B cell (primary cell): ENCODE measurements at regions not wholly inside any gene's neighbourhood (a gene's known extent, or its start where the extent isn't known, plus 50 kb on each side); places are given as distances from the start of the nearest gene placed in this dataset.

Experiments used
- EZH2 ChIP-seq: IDR thresholded peaks from 2 replicates; pipeline ENCODE4 v1.6.1; 2012; ENCODE audit warnings: borderline replicate concordance, low read depth, mild to moderate bottlenecking, moderate library complexity, low read length; ENCODE audit not compliant: insufficient read depth, poor library complexity, severe bottlenecking
- TF ChIP-seq, protein P1 (sequence below): fragments of 200-600 bp; IDR thresholded peaks from one replicate; pipeline ENCODE4 v1.8.0; 2022; ENCODE audit warnings: antibody characterized with exemption, mild to moderate bottlenecking

DNA sequence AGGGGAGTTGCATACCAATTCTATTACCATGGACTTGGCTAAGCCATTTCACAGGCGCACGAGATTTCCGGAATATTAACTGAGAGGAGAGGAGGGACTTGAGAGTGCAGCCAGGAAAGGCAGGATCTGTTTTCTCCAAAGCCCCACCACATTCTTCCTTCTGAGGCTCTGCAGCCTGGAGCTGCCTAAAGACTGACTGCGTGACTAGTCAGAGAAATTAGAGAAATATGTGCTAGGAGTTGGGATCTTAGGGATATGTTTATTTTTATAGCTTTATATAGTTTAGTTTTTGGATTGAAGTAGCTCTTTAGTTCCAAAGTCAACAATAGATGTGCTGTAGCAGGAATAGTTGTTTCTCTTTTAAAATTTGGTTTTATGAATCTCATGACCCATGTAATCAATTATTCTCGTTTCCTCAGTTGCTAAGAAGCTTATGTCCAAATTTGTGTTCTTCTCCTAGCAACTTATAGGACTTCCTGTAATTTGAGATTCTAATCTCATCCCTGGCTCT is 300.1 kb upstream of the DDX53 start:
- no peak for TF ChIP-seq EZH2
- TF ChIP-seq, protein P1, sequence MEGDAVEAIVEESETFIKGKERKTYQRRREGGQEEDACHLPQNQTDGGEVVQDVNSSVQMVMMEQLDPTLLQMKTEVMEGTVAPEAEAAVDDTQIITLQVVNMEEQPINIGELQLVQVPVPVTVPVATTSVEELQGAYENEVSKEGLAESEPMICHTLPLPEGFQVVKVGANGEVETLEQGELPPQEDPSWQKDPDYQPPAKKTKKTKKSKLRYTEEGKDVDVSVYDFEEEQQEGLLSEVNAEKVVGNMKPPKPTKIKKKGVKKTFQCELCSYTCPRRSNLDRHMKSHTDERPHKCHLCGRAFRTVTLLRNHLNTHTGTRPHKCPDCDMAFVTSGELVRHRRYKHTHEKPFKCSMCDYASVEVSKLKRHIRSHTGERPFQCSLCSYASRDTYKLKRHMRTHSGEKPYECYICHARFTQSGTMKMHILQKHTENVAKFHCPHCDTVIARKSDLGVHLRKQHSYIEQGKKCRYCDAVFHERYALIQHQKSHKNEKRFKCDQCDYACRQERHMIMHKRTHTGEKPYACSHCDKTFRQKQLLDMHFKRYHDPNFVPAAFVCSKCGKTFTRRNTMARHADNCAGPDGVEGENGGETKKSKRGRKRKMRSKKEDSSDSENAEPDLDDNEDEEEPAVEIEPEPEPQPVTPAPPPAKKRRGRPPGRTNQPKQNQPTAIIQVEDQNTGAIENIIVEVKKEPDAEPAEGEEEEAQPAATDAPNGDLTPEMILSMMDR, result no peak
